HG03039 (cell line): ENCODE measurements at regions not wholly inside any gene's neighbourhood (a gene's known extent, or its start where the extent isn't known, plus 50 kb on each side); places are given as distances from the start of the nearest gene placed in this dataset.

ENCODE experiments used
- ATAC-seq: cut with Tn5 transposase; IDR thresholded peaks from one replicate; pipeline ENCODE4 v1.9.1; 2021; ENCODE audit warnings: mild to moderate bottlenecking, moderate library complexity; ENCODE audit not compliant: unreplicated experiment

DNA sequence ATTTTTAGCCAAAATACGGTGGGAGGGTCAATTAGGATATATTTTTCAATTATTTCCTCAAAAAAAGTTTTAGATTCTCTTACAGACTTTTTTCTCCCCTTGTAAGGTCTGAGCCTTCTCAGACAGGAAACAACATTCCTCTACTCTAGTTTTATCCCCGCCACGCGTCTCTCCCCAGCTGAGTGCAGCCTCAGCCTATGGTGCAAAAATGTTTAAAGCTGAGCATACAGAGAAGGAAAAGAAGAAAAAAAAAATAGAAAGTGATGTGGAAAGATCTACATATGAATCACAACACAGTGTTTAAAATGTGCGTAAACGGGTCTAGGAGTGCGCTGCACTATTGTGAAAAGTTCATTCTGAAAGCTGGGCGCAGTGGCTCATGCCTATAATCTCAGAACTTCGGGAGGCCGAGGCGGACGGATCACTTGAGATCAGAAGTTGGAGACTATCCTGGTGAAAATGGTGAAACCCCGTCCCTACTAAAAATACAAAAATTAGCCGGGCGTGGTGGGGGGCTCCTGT is 159.0 kb downstream of the TRIM27 start:
- ATAC-seq: no peak

- no peak for ATAC-seq
These were observed 157.8 kb downstream of the TRIM27 start for GRCh38 chr6:28765978-28766351.

DNA sequence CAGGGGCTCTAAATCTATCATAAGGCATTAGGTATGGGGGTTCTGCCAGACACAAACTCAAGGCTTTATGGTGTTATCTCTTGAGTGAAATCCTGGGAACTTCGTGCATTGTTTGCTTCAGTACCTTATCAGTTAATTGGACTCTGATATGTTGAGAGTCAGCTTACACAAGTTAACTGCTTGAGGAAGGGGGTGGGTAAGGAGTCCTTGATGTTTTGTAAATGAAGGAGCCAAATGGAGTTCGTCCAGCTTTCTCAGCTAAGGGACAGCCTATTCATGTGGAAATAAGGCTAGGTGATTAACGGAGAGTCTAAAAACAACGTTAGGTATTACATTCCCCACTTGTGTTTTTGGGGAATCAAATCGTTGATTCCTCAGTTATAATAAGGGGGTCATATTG is 157.4 kb downstream of the TRIM27 start:
- ATAC-seq: no peak

GRCh38 chr6:28767133-28767532 is 156.7 kb downstream of the TRIM27 start:
- no peak for ATAC-seq

GRCh38 chr6:28767691-28768090 is 156.1 kb downstream of the TRIM27 start:
- no peak for ATAC-seq

- no peak for ATAC-seq
These were observed 155.4 kb downstream of the TRIM27 start for GRCh38 chr6:28768187-28768913.

- ATAC-seq: no peak
These were observed 154.0 kb downstream of the TRIM27 start for GRCh38 chr6:28769626-28770402.

DNA sequence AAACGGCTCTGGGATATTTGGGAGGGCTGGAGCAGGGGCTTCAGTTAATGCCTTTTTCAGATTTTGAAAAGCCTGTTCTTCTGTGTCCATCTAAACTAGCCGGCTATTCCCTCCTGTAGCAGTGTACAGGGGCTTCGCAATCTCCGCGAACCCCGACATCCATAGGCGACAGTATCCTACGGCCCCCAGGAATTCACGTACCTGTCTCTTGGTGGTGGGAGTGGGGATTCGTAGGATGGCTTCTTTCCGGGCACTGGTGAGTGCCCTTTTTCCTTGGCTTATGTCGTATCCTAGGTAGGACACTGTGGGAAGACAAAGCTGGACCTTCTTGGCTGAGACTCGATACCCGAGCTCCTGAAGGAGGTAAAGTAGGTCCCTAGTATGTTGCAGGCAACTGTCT is 153.1 kb downstream of the TRIM27 start:
- ATAC-seq: no peak

DNA sequence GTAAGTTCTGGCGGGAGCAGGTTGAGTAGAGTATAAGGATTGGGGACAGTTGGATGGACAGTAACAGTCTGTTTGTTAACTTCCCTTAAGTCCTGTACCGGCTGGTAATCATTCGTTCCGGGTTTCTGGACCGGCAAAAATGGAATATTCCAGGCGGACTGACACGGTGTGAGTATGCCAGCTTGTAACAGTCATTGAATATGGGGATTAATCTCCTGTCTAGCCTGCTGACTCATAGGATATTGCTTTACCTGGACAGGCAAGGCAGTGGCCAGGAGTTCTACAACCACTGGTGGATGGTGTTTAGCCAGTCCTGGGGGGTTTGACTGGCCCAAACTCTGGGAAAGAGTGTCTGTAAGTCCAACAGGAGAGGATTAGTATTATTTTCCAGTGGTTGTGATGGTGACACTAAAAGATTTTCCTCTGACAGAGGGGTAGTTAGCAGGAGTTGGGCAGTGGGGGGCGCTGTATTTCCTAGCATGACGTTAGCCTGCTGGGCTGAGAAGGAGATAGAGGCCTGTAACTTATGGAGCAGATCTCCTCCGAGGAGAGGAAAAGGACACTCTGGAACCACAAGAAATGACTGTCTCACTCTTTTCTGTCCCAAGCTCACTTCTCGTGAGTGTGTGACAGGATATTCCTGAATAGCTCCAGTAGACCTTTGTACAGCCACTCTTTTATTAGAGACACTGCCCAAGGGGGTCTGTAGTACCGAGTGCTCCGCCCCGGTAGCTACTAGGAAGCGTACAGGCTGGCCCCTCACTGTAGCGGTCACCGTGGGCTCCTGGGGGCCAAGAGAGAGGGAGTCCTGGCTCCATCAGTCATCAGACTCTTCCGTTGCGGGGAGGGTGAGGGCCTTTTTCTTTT is 152.2 kb downstream of the TRIM27 start:
- no peak for ATAC-seq

- ATAC-seq: no peak
These were observed 151.1 kb downstream of the TRIM27 start for GRCh38 chr6:28772480-28773381.

GRCh38 chr6:28774292-28775051 is 149.3 kb downstream of the TRIM27 start:
- ATAC-seq: no peak

GRCh38 chr6:28775052-28775376 is 148.8 kb downstream of the TRIM27 start:
- no peak for ATAC-seq

- ATAC-seq: no peak
These were observed 148.2 kb downstream of the TRIM27 start for GRCh38 chr6:28775405-28776129.

- no peak for ATAC-seq
These were observed 147.3 kb downstream of the TRIM27 start for GRCh38 chr6:28776269-28777146.

GRCh38 chr6:28777147-28777461 is 146.7 kb downstream of the TRIM27 start:
- ATAC-seq: no peak

DNA sequence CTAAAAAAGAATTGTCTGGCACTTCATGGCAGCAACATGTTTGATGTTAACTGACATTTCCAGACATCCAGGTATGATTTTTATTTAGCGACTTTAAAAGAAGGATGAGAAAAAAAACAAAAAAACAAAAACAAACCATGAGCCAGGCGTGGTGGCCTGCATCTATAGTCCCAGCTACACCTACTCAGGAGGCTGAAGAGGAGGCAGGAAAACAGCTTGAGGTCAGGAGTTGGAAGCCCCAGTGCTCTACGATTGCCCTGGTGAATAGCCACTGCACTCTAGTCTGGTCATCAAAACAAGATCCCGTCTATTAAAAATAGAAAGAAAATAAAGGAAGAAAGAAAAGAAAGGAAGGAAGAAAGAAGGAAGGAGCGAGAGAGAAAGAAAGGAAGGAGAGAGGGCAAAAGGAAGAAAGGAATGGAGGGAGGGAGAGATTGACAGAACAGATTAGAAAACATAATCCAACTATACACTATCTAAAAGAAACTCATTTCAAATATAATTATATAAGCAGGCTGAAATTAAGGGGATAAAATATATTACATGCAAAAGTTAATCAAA is 141.6 kb downstream of the TRIM27 start:
- ATAC-seq: no peak

DNA sequence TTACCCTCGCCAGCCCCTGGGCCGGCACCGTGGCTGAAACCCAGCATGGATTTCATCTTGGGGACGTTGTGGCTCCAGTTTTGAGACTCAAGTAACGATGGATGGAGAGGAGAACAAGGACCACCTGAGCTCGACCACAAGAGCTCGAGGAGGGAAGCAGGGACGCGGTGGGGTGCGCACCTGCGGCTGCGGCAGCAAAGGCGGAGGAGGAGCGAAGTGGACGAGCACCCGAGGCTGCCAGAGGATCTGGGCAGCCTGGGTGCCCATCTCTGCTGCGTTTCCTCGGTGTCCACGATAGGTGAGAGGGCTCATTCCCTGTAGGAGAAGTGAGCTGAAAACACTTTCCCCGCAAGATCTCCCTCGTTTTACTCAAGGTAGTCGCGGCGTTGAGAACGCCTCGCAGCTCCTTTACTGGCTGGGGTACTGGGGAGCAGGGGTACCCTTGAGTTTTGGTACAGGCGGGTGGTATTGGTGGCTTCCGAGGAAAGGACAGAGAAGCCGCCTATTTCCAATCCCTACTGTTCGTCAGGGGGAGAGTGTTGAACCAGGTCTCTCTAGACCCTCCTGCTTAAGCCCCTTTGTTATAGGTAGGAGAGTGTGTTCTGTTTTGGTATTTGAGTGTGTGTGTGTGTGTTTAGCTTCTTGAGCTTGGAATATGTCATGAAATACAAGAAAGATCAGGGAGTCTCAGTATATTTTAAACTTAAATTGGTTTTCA is 137.7 kb downstream of the TRIM27 start:
- ATAC-seq: no peak
